ENCODE measurements at regions not wholly inside any gene's neighbourhood (a gene's known extent, or its start where the extent isn't known, plus 50 kb on each side); places are given as distances from the start of the nearest gene placed in this dataset.

GRCh38 chr9:18043978-18044377 lies 430.0 kb upstream of the ADAMTSL1 start:
- no peak for TF ChIP-seq CTCF (conservative IDR thresholded peaks at IDR 0.05)
- H3K27ac ChIP-seq, result no peak overlapping the region

DNA sequence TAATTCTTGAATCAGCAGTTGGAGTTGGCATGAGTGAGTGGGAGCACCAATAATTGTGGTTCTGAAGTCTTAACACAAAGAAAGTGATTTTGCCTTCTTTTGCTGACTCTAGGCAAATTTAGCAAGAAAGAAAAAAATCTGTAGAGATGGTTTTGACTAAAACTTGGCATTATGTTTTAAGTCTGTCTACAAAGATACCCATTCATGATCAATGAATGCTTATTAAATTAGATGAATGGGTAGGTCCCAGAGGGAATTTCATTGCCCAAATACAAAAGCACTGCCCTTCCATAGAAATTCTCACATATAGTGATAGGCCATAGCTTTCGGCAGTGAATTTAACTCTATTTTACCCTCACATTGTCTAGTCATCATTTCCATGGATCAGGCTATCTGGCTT lies 428.6 kb upstream of the ADAMTSL1 start:
- no peak overlapping the region for H3K27ac ChIP-seq
- no peak for TF ChIP-seq CTCF (conservative IDR thresholded peaks at IDR 0.05)

DNA sequence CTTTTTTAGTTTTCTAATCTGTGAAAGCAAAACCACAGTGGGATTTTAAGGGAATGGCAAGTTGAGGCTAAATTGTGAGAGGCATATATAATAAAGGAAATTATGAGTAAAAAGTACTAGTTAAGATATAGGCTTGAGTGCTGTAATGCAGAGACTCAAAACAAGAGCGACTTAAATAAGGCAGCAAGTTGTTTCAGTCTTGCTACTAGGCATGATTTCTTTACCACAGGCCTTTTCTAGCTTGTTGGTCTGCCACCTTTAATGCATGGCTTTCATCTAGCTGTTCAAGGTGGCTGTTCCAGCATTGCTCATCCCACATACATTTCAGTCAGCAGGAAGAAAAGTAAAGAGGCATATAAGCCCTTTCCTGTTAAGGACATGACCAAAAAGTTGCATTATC lies 427.9 kb upstream of the ADAMTSL1 start:
- H3K27ac ChIP-seq, result no peak overlapping the region

GRCh38 chr9:18051638-18052037 lies 422.3 kb upstream of the ADAMTSL1 start:
- TF ChIP-seq CTCF (conservative IDR thresholded peaks at IDR 0.05), result no peak
- no peak overlapping the region for H3K27ac ChIP-seq

More for the DNA sequence above, 427.9 kb upstream of the ADAMTSL1 start:
- no peak for TF ChIP-seq CTCF (conservative IDR thresholded peaks at IDR 0.05)

GRCh38 chr9:18052060-18052459 lies 421.9 kb upstream of the ADAMTSL1 start:
- TF ChIP-seq CTCF (conservative IDR thresholded peaks at IDR 0.05), result no peak
- no peak overlapping the region for H3K27ac ChIP-seq

GRCh38 chr9:18056269-18056992 lies 417.5 kb upstream of the ADAMTSL1 start:
- no peak for TF ChIP-seq CTCF (conservative IDR thresholded peaks at IDR 0.05)
- H3K27ac ChIP-seq, result no peak overlapping the region

- no peak overlapping the region for H3K27ac ChIP-seq
- TF ChIP-seq CTCF (conservative IDR thresholded peaks at IDR 0.05), result no peak
These were observed 417.0 kb upstream of the ADAMTSL1 start for GRCh38 chr9:18056993-18057369.

All from VCaP (cell line).